GM06990 (cell line): ENCODE measurements at regions not wholly inside any gene's neighbourhood (a gene's known extent, or its start where the extent isn't known, plus 50 kb on each side); places are given as distances from the start of the nearest gene placed in this dataset.

ENCODE experiments used
- DNase-seq: peaks from one replicate; pipeline ENCODE4 v3.0.0-alpha.2; 2011; ENCODE audit not compliant: insufficient read length; ENCODE audit errors: extremely low read depth
- H3K27me3 ChIP-seq: replicated peaks from 2 replicates; pipeline ENCODE4 v1.6.0; 2011; ENCODE audit warnings: low read length; ENCODE audit not compliant: control insufficient read depth, insufficient read depth
- H3K36me3 ChIP-seq: 2 replicates; pipeline ENCODE4 v1.5.1; 2011; ENCODE audit warnings: low read length; ENCODE audit not compliant: control insufficient read depth, insufficient read depth
- H3K4me3 ChIP-seq: replicated peaks from 2 replicates; pipeline ENCODE4 v1.5.1; 2011; ENCODE audit warnings: low read depth, mild to moderate bottlenecking, control low read depth, low read length
- CTCF ChIP-seq: IDR thresholded peaks from 2 replicates; pipeline ENCODE4 v1.5.1; 2011; ENCODE audit warnings: low read length, control low read depth, mild to moderate bottlenecking, inconsistent platforms; ENCODE audit not compliant: insufficient read depth, poor library complexity, severe bottlenecking

GRCh38 chr16:26709175-26709574 is 357.6 kb upstream of the C16orf82 start:
- DNase-seq, result no peak
- no peak for TF ChIP-seq CTCF
- H3K4me3 ChIP-seq, result no peak overlapping the region
- H3K36me3 ChIP-seq, result no peaks in the 10 kb centered on the region
- H3K27me3 ChIP-seq, result no peaks in the 10 kb centered on the region

GRCh38 chr16:26709754-26710153 is 357.0 kb upstream of the C16orf82 start:
- Histone ChIP-seq H3K27me3 (no peaks in the 10 kb centered on the region), H3K36me3 (no peaks in the 10 kb centered on the region), H3K4me3 (no peak overlapping the region)
- TF ChIP-seq CTCF, result no peak
- DNase-seq, result no peak

- no peak overlapping the region for H3K4me3 ChIP-seq
- DNase-seq, result no peak
- H3K36me3 ChIP-seq, result no peaks in the 10 kb centered on the region
- no peaks in the 10 kb centered on the region for H3K27me3 ChIP-seq
- TF ChIP-seq CTCF, result no peak
Observed at GRCh38 chr16:26710450-26710849, 356.3 kb upstream of the C16orf82 start.

GRCh38 chr16:26712876-26713275 is 353.9 kb upstream of the C16orf82 start:
- H3K36me3 ChIP-seq, result no peaks in the 10 kb centered on the region
- no peaks in the 10 kb centered on the region for H3K27me3 ChIP-seq
- H3K4me3 ChIP-seq, result no peak overlapping the region
- no peak for TF ChIP-seq CTCF
- no peak for DNase-seq

- Histone ChIP-seq H3K27me3 (no peaks in the 10 kb centered on the region), H3K4me3 (no peak overlapping the region), H3K36me3 (no peaks in the 10 kb centered on the region)
- no peak for DNase-seq
- TF ChIP-seq CTCF, result no peak
Observed at GRCh38 chr16:26715969-26716368, 350.8 kb upstream of the C16orf82 start.

GRCh38 chr16:26717826-26718225 is 348.9 kb upstream of the C16orf82 start:
- DNase-seq, result no peak
- TF ChIP-seq CTCF, result no peak
- H3K27me3 ChIP-seq, result no peaks in the 10 kb centered on the region
- H3K4me3 ChIP-seq, result no peak overlapping the region
- no peaks in the 10 kb centered on the region for H3K36me3 ChIP-seq
